DMS79 (cell line): ENCODE measurements at regions not wholly inside any gene's neighbourhood (a gene's known extent, or its start where the extent isn't known, plus 50 kb on each side); places are given as distances from the start of the nearest gene placed in this dataset.

Experiments
- DNase-seq: peaks from one replicate; lab custom pipeline; 2025; lab: John Stamatoyannopoulos, UW

- no peak for DNase-seq
These were observed 291.3 kb upstream of the PHYHIPL start for GRCh38 chr10:58885146-58885545.

- no peak for DNase-seq
These were observed 290.6 kb upstream of the PHYHIPL start for GRCh38 chr10:58885686-58886345.

- DNase-seq = no peak
These were observed 290.0 kb upstream of the PHYHIPL start for GRCh38 chr10:58886406-58886805.

- DNase-seq = no peak
These were observed 289.0 kb upstream of the PHYHIPL start for GRCh38 chr10:58887474-58887873.

- no peak for DNase-seq
These were observed 287.5 kb upstream of the PHYHIPL start for GRCh38 chr10:58888957-58889356.

- DNase-seq = no peak
These were observed 284.4 kb upstream of the PHYHIPL start for GRCh38 chr10:58892031-58892531.

- DNase-seq = no peak
These were observed 281.5 kb upstream of the PHYHIPL start for GRCh38 chr10:58894929-58895328.

DNA sequence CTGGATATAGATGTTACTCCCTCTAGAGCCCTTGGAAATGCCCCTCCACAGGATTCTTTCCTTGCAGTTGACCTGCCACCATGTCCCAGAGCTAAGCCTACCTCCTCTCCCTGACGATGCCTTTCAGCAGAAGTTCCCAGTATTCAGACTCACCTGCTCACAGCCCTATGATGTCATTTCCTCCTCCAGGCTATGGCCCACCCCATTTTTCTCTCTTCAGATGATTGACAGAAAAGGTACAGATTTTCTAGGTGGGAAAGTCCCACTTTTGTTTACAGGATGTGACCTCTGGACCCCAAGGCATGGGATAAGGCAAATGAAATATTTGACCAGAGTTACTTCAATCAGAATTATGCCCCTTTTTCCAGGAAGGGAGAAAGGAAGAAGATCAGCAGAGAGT lies 280.2 kb upstream of the PHYHIPL start:
- DNase-seq = no peak

DNA sequence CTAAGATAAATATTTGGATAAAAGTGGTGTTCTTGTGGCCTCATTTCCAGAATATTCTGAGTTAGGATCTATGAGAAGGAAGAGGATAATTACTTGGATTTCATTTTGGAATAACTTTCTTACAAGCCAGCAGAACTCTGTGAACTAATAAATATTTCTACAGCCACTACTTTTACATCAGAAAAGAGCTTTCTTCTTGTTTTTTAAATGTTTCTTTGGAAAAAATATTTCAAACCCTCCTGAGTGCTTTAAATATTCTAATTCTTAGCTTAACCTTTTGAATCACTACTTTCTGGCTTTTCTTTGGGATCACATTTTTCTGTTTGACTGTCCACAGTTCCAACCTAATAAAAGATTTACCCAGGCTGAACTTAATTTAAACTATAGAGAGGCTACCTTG lies 279.2 kb upstream of the PHYHIPL start:
- no peak for DNase-seq

DNA sequence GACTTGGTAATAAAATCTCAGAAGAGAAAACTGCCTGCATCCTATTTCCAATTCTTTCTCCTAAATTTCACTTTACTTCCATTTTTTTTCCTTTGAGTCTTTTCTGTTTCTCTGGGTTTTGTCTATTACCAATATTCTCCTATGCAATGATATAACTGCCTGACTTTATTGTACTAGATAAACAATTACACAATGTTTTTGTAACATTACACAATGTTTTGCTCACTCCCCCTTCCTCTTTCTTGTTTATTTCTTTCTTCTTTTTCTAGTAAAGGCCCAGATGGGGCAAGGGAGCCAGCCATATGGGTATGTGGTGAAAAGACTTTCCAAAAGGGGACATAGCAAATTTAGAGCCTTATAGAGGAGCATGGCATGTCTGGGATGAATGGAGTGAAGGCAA lies 278.7 kb upstream of the PHYHIPL start:
- no peak for DNase-seq

DNA sequence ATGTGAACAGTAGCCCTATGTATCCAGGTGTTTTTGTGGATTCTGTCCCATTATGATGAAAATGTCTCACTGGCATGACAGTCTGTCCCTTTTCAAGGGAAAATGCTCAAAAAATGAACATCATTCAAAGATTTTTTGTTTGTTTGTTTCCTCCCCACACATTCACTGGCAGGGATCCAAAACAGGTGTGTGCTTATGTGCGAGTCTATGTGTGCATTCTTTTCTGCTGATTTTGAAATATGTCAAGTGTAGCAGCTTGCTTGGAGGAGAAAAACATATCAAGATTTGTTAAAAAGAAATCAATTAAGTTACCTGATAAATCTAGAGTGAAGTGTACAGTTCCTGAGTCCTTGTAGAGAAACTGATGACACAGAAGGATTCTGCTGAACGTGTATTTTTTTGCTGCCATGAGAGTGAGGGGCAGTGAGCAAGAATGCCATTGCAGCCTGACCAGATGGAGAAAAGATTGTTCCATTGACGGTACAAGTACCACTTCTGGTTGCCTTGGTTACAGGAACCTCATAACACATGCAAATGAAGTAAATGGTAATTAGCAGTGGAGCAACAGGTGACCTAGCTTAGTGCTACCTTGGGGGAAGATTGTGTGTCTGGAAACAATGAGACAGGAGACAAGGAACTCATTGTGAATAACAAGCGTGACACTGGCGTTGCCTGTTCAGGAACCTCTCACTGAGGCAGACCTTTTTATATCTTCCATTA lies 277.4 kb upstream of the PHYHIPL start:
- DNase-seq = no peak

GRCh38 chr10:58901092-58901646 lies 275.3 kb upstream of the PHYHIPL start:
- DNase-seq = no peak

DNA sequence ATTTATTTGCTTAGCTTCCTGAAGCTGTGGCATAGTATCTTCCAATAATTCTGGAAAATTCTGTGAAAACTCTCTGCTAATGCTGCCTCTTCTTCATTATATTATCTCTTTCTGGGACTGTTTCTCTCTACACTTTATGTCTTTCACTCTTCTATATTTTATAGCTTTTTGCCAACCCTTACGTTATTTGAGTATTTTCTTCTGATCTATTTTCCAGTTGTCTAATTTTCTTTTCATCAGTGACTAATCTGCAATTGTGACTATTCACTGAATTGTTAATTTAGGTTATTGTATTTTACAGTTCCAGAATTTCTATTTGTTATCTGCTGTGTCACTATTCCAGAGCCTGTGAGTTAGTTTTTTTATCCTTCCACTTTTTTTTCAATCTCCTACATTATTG lies 273.4 kb upstream of the PHYHIPL start:
- DNase-seq = no peak

GRCh38 chr10:58909881-58910280 lies 266.6 kb upstream of the PHYHIPL start:
- no peak for DNase-seq

GRCh38 chr10:58913717-58914116 lies 262.7 kb upstream of the PHYHIPL start:
- DNase-seq = no peak

- DNase-seq = no peak
These were observed 257.6 kb upstream of the PHYHIPL start for GRCh38 chr10:58918887-58919286.

DNA sequence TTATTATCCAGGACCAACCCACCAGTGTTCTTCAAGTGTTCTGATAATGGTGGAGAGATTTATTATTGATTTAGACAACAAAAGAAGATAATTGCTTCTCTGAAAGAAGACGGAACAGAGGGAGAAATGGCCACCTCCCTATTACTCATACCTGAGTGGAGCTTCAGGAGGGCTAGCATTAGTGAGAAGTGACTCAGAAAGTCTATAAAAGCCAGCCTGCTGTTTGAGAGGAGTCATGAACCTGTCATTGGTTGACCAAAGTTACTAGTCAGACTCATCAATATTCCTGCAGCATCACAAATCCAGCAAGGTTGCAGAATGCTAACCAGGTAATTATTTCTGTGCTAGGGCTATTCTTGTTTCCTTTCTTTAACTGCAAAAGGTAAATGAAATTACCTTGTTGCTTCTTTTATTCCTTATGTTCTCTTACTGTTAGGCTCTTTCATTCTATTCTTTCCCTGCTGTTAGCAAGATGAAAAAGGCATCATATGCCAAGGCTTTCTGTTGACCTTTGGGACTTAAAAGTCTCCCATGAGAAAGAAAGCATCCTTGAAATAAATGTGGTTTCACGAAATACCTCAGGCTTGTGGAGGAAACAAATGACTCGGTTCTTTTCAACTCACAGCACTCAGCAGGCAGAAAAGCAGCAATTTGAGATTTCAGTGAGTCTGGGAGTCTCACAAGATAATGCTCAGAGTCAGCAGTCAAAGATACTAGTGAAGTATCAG lies 256.4 kb upstream of the PHYHIPL start:
- no peak for DNase-seq

DNA sequence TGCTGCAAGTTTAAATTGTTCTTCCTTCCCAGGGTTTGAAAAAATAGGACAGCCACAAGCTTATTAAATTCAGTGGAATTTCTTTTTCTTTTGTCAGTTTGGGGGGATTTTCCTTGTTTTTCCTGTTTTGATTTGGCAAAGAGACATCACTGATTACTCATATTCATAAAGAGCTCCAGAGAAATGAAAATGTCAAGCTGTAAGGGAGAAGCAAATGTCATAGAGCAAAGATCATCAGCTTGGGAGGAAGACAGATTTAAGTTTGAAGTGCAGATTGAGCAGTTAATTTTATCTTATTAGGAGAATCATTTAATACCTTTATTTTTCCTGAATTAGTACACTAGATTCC lies 255.8 kb upstream of the PHYHIPL start:
- no peak for DNase-seq

- no peak for DNase-seq
These were observed 255.0 kb upstream of the PHYHIPL start for GRCh38 chr10:58921421-58921855.

DNA sequence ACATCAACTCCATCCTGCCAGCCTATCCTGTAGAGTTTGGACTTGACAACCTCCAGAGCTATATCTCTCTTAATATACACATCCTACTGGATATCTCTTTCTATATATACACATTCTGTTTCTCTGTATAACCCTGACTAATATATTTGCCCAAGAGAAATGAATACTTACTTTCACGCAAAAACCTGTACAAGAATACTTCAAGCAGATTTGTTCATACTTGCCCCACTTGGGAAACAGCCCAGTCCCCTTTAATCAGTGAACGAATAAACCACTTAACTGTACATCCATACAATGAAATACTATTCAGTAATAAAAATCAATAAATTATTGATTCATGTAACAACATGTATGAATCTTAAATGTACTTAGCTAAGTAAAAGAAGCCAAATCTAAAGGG lies 251.1 kb upstream of the PHYHIPL start:
- no peak for DNase-seq

DNA sequence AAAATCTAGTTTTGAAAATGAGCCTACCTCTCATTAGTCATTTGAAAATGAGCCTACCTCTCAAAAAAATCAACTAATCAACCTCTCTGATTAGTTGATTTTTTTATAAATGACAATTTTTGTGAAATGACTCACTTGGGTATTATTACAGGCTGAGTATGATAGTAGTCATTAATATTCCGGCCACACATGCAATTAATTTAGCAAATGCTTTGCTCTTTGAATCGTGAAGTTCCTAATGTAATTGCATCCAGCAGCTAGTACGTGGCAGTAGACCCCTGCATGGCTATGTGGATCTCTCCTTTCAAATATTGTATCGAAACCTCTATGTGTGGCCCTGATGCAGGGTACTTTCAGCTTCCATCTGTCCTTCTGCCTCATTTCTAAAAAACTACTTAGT lies 245.9 kb upstream of the PHYHIPL start:
- no peak for DNase-seq

GRCh38 chr10:58932126-58932525 lies 244.3 kb upstream of the PHYHIPL start:
- DNase-seq = no peak
